PC-3 (cell line): ENCODE measurements at regions not wholly inside any gene's neighbourhood (a gene's known extent, or its start where the extent isn't known, plus 50 kb on each side); places are given as distances from the start of the nearest gene placed in this dataset.

Experiments
- ATAC-seq: fragments of 200-7000 bp; cut with Tn5 transposase; 2 replicates; pipeline ENCODE4 v1.9.1; 2020; ENCODE audit warnings: mild to moderate bottlenecking, moderate library complexity
- BruUV-seq: library from RNA; stranded (reverse); fragments of 400-500 nt; replicated peaks from 2 replicates; lab custom pipeline; 2021; lab: Mats Ljungman, UMichigan
- CTCF ChIA-PET: fragments of 300-600 bp; sonication (Branson Sonifier 250); formaldehyde crosslinking; loops from one replicate; lab custom pipeline; 2022; ENCODE audit warnings: antibody characterized with exemption; lab: Charles Lee
- POLR2A ChIA-PET: fragments of 300-600 bp; sonication (Branson Sonifier 250); formaldehyde crosslinking; loops from one replicate; lab custom pipeline; 2022; ENCODE audit warnings: antibody characterized with exemption; ENCODE audit not compliant: unreplicated experiment; lab: Charles Lee
- DNase-seq: peaks from one replicate; pipeline ENCODE4 v3.0.0-alpha.2; 2015
- H2AFZ ChIP-seq: fragments of 300-600 bp; sonication (generic); 2 replicates; pipeline ENCODE4 v1.6.0; 2016; ENCODE audit warnings: antibody characterized with exemption, low read length
- H3F3A ChIP-seq: fragments of 300-600 bp; sonication (generic); one replicate; pipeline ENCODE4 v1.6.0; 2017; ENCODE audit warnings: antibody characterized with exemption, low read length, control low read depth, mild to moderate bottlenecking; ENCODE audit not compliant: unreplicated experiment
- H3K27ac ChIP-seq: fragments of 300-600 bp; sonication (generic); 2 replicates; pipeline ENCODE4 v1.5.1; 2016; ENCODE audit warnings: mild to moderate bottlenecking, low read length
- H3K27me3 ChIP-seq: fragments of 300-600 bp; sonication (generic); 2 replicates; pipeline ENCODE4 v1.6.1; 2016; ENCODE audit warnings: low read length, mixed read lengths
- H3K36me3 ChIP-seq: fragments of 300-600 bp; sonication (generic); 2 replicates; pipeline ENCODE4 v1.6.1; 2016; ENCODE audit warnings: low read depth, mixed run types, low read length, mixed read lengths
- H3K4me1 ChIP-seq: fragments of 300-600 bp; sonication (generic); 2 replicates; pipeline ENCODE4 v1.5.1; 2016; ENCODE audit warnings: low read length; ENCODE audit not compliant: insufficient read depth
- H3K4me2 ChIP-seq: fragments of 300-600 bp; sonication (generic); 2 replicates; pipeline ENCODE4 v1.6.0; 2016; ENCODE audit warnings: low read length
- H3K4me3 ChIP-seq: fragments of 300-600 bp; sonication (generic); 2 replicates; pipeline ENCODE4 v1.5.1; 2016; ENCODE audit warnings: mild to moderate bottlenecking, low read length, mixed read lengths
- H3K79me2 ChIP-seq: fragments of 300-600 bp; sonication (generic); 2 replicates; pipeline ENCODE4 v1.6.1; 2017; ENCODE audit warnings: low read length, mixed read lengths
- H3K9ac ChIP-seq: fragments of 300-600 bp; sonication (generic); 2 replicates; pipeline ENCODE4 v1.6.0; 2016; ENCODE audit warnings: mild to moderate bottlenecking, low read length
- H3K9me2 ChIP-seq: fragments of 300-600 bp; sonication (generic); replicated peaks from 2 replicates; pipeline ENCODE4 v1.6.1; 2016; ENCODE audit warnings: mixed run types, low read length, mixed read lengths
- H3K9me3 ChIP-seq: fragments of 300-600 bp; sonication (generic); 2 replicates; pipeline ENCODE4 v1.6.1; 2016; ENCODE audit warnings: low read length, mixed read lengths
- H4K20me1 ChIP-seq: fragments of 300-600 bp; sonication (generic); 2 replicates; pipeline ENCODE4 v1.6.1; 2016; ENCODE audit warnings: low read length, mixed read lengths
- EZH2 ChIP-seq: fragments of 300-600 bp; sonication (generic); IDR thresholded peaks from one replicate; pipeline ENCODE4 v1.6.1; 2017; ENCODE audit warnings: antibody characterized with exemption, mild to moderate bottlenecking, low read length; ENCODE audit not compliant: unreplicated experiment
- EZH2phosphoT487 ChIP-seq: fragments of 300-600 bp; sonication (generic); IDR thresholded peaks from 2 replicates; pipeline ENCODE4 v1.6.1; 2018; ENCODE audit warnings: mild to moderate bottlenecking, antibody characterized with exemption, low read length, borderline replicate concordance
- intact Hi-C: fragments of 100-400 bp; cut with micrococcal nuclease; formaldehyde crosslinking; loops from 2 replicates; pipeline ENCODE4 v1.9.0; 2023
- TF ChIP-seq, protein P1 (sequence below): fragments of 300-600 bp; sonication (generic); conservative IDR thresholded peaks from 2 replicates; pipeline ENCODE4 v1.5.1; 2017; ENCODE audit warnings: antibody characterized with exemption, low read depth, mild to moderate bottlenecking, low read length

DNA sequence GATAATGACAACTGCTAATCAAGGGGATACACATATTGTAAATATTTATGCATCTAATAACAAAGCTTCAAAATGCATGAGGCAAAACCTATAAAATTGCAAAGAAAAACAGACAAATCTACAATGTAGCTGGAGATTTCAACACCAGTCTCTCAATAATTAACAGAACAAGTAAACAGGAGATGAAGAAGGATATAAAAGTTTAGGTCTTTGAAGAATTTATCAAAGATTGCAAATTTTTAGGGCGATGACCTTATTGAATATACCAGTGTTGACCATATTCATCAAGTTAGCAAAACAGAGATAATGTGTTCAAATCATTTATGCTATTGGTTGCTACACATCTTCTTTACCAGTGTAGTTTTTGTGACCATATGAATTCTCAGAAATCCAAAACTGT lies 237.8 kb upstream of the SGK1 start:
- Histone ChIP-seq H4K20me1 (no peaks in the 10 kb centered on the region), H3K9me3 (no peaks in the 10 kb centered on the region), H3K4me1 (no peaks in the 10 kb centered on the region), H3F3A (no peaks in the 10 kb centered on the region), H3K9me2 (no peaks in the 10 kb centered on the region), H3K79me2 (no peaks in the 10 kb centered on the region), H3K4me2 (no peak overlapping the region), H3K9ac (no peak overlapping the region), H3K27ac (no peak overlapping the region), H3K27me3 (no peaks in the 10 kb centered on the region), H3K4me3 (no peak overlapping the region), H2AFZ (no peak overlapping the region), H3K36me3 (no peaks in the 10 kb centered on the region)
- ChIA-PET CTCF (no interaction called here), POLR2A (no interaction called here)
- no peak for TF ChIP-seq EZH2
- no peak for TF ChIP-seq EZH2phosphoT487
- TF ChIP-seq, protein P1, sequence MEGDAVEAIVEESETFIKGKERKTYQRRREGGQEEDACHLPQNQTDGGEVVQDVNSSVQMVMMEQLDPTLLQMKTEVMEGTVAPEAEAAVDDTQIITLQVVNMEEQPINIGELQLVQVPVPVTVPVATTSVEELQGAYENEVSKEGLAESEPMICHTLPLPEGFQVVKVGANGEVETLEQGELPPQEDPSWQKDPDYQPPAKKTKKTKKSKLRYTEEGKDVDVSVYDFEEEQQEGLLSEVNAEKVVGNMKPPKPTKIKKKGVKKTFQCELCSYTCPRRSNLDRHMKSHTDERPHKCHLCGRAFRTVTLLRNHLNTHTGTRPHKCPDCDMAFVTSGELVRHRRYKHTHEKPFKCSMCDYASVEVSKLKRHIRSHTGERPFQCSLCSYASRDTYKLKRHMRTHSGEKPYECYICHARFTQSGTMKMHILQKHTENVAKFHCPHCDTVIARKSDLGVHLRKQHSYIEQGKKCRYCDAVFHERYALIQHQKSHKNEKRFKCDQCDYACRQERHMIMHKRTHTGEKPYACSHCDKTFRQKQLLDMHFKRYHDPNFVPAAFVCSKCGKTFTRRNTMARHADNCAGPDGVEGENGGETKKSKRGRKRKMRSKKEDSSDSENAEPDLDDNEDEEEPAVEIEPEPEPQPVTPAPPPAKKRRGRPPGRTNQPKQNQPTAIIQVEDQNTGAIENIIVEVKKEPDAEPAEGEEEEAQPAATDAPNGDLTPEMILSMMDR, result no peak
- BruUV-seq, result no TSS peak
- intact Hi-C loops, result no loop called here
- DNase-seq, result no peak
- ATAC-seq, result no peak

GRCh38 chr6:134553936-134554335 lies 236.0 kb upstream of the SGK1 start:
- H2AFZ ChIP-seq, result no peak overlapping the region
- POLR2A ChIA-PET, result no interaction called here
- H3K4me1 ChIP-seq, result no peaks in the 10 kb centered on the region
- ATAC-seq, result no peak
- H3K79me2 ChIP-seq, result no peaks in the 10 kb centered on the region
- TF ChIP-seq EZH2phosphoT487, result no peak
- no peak for TF ChIP-seq EZH2
- TF ChIP-seq, protein P1, result no peak
- no peaks in the 10 kb centered on the region for H3F3A ChIP-seq
- BruUV-seq, result no TSS peak
- no peak overlapping the region for H3K4me2 ChIP-seq
- no peaks in the 10 kb centered on the region for H3K27me3 ChIP-seq
- CTCF ChIA-PET, result no interaction called here
- H3K27ac ChIP-seq, result no peak overlapping the region
- no peaks in the 10 kb centered on the region for H3K36me3 ChIP-seq
- H4K20me1 ChIP-seq, result no peaks in the 10 kb centered on the region
- no peak overlapping the region for H3K4me3 ChIP-seq
- peak; percentile 2 for DNase-seq
- no peaks in the 10 kb centered on the region for H3K9me3 ChIP-seq
- H3K9ac ChIP-seq, result no peak overlapping the region
- intact Hi-C loops, result no loop called here
- H3K9me2 ChIP-seq, result no peaks in the 10 kb centered on the region

DNA sequence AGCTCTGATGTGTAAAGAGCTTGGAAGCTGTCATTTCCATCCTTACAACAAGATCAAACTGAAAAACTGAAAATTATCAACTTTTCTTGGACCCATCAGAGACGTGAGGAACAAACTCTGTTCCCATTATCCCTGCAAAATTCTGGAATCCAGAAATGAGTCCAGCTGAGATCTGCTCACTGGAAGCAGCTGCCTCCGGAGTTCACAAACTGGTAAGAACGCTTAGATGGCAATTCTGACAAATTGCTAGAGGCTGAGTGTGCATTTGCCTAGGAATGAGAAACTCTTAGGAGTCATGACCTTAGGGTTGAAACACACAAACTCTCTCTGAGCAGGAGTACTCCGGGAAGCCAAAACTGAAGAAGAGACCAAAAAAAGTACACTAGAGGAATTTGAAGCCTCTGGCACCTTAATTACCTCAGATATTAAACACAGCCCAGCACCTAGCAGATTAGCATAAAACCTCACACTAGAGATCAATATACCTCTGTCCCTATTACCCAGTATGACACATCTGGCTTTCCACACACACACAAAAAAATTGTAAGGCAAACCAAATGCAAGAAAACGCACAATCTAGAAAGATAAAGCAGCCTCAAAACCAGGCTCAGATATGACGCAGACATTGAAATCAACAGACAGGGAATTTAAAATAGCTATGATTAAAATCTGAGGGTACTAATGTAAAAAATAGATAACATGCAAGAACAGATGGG lies 233.5 kb upstream of the SGK1 start:
- Histone ChIP-seq H3K36me3 (no peaks in the 10 kb centered on the region), H3K27me3 (no peaks in the 10 kb centered on the region), H3K79me2 (no peaks in the 10 kb centered on the region), H3K4me2 (no peak overlapping the region), H3K9me3 (no peaks in the 10 kb centered on the region), H3K9me2 (no peaks in the 10 kb centered on the region), H2AFZ (peak overlapping the region; percentile 28; the same call in 1 of the 2 replicates), H3F3A (no peaks in the 10 kb centered on the region), H3K4me3 (no peak overlapping the region), H4K20me1 (no peaks in the 10 kb centered on the region), H3K27ac (no peak overlapping the region), H3K4me1 (no peaks in the 10 kb centered on the region), H3K9ac (no peak overlapping the region)
- peak; percentile 4 for DNase-seq
- TF ChIP-seq, protein P1, result no peak
- TF ChIP-seq EZH2 (no peak), EZH2phosphoT487 (no peak)
- intact Hi-C loops, result no loop called here
- ATAC-seq, result no peak
- BruUV-seq, result no TSS peak
- POLR2A ChIA-PET, result no interaction called here
- CTCF ChIA-PET, result no interaction called here
